Mononuclear cell (primary cell): ENCODE measurements at regions not wholly inside any gene's neighbourhood (a gene's known extent, or its start where the extent isn't known, plus 50 kb on each side); places are given as distances from the start of the nearest gene placed in this dataset.

Experiments used
- H3K27me3 ChIP-seq: 2 replicates; pipeline ENCODE4 v1.6.0; 2011; ENCODE audit warnings: low read length, control low read depth; ENCODE audit not compliant: insufficient read depth
- H3K4me1 ChIP-seq: 2 replicates; pipeline ENCODE4 v1.5.1; 2011; ENCODE audit warnings: mild to moderate bottlenecking, low read length, control low read depth; ENCODE audit not compliant: insufficient read depth
- H3K4me3 ChIP-seq: 2 replicates; pipeline ENCODE4 v1.5.1; 2011; ENCODE audit warnings: mild to moderate bottlenecking, low read length, moderate library complexity
- H3K9me3 ChIP-seq: 2 replicates; pipeline ENCODE4 v1.5.1; 2011; ENCODE audit warnings: low read depth, mild to moderate bottlenecking, control low read depth, low read length

DNA sequence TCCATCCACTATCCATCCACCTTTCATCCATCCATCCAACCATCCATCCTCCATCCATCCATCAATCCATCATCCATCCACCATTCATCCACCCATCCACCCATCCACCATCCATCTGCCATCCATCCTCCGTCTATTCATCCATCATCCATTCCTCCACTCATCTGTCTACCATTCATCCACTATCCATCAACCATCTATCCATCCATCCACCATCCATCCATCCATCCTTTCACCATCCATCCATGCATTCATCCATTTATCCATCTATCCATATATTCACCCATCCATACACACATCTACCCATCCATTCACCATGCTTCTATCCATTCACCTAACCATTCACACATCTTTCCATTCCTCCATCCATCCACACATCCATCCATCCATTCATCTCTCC is 207.0 kb upstream of the CDH4 start:
- no peak overlapping the region for H3K4me3 ChIP-seq
- no peaks in the 10 kb centered on the region for H3K4me1 ChIP-seq
- H3K27me3 ChIP-seq: no peaks in the 10 kb centered on the region
- H3K9me3 ChIP-seq: no peaks in the 10 kb centered on the region

DNA sequence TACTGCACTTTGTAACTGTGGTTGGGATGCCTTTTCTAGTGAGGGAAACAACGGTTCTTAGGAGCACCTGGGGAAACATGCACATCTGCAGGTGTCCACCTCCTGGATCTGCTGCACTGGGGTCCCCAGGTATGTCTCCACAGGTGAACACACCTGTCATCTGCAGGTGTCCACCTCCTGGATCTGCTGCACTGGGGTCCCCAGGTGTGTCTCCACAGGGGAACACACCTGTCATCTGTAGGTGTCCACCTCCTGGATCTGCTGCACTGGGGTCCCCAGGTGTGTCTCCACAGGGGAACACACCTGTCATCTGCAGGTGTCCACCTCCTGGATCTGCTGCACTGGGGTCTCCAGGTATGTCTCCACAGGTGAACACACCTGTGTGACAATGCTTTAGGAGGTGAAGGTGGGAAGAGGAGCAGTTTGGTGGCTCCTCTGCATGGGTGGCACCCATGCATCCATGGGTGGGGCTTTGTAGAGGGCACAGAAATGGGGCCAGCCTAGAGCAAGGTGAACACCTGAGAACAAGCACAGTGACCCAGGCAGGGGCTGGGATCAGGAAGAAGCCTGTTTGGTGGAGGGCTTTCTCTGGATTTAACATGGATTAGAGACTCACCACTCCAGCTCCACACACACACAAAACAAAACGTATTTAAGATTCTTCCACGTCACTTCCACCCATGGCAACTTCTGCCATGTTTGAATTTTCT is 206.0 kb upstream of the CDH4 start:
- Histone ChIP-seq H3K4me3 (no peak overlapping the region), H3K9me3 (no peaks in the 10 kb centered on the region), H3K27me3 (no peaks in the 10 kb centered on the region), H3K4me1 (no peaks in the 10 kb centered on the region)

DNA sequence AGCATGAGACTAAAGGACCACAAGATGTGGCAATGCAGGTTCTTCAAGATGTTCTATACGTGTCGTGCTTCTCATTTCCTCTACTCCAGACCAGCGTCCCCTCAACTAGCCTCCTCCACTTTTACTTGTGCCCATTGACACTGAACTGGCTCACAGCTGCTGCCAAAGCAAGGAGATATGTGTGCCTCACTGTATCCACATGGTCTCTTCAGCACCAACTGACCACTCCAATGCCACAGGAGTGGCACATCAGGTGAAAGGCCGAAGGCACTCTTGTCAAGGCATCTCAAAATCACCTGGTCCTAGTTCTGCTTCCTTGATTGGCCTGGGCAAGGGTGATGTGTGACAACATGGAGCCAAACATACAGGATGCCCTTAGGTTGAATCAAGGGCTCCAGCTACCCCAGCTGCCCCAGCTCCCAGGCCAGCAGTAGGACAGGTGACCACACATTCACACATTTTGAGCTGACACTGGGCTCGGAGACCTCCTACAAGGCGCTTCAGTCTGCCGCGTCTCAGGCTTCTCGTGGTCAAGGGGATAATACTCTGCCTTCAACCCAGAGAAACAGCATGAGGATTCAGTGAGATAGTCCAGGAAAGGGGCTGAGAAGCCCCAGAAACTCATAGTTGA is 205.2 kb upstream of the CDH4 start:
- H3K27me3 ChIP-seq: no peaks in the 10 kb centered on the region

DNA sequence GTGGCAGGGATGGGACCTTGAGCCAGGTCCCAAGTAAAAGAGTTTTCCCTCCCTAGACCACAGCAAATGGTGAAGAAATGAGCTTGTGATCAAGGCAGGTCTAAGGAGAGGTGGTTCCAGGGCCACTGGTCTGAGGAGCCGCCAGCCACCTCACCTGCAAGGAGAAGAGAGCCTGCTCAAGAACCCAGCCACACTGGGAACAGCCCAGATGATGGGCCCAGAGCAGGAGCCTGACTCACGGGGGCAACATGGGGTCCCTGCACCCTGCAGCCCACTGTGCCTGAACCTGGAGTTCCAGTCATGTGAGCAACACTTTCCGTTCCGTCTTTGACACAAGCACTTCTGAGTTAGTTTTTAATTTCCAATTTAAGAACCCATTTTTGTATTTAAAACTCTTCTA is 204.5 kb upstream of the CDH4 start:
- Histone ChIP-seq H3K4me1 (no peaks in the 10 kb centered on the region), H3K27me3 (no peaks in the 10 kb centered on the region), H3K4me3 (no peak overlapping the region), H3K9me3 (no peaks in the 10 kb centered on the region)

More for the DNA sequence above, 205.2 kb upstream of the CDH4 start:
- H3K9me3 ChIP-seq: no peaks in the 10 kb centered on the region
- H3K4me3 ChIP-seq: no peak overlapping the region
- H3K4me1 ChIP-seq: no peaks in the 10 kb centered on the region

DNA sequence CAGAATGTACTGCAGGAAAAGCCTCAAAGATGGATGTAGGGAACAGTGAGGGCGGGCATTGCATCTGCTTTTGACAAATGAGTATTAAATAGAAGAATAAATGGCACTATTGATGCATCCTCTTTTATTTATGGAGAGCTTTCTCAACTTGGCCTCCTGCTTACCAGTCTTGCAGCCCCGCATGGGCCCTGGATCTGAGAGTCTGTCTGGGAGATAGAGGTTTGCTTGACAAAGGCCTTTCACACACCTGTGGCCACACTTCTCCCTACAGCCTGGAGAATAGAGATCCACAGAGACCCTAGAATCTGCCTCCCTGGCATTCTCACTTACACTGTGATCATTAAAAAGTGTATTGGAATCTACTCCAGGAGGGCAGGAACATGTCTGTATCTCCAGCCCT is 203.8 kb upstream of the CDH4 start:
- Histone ChIP-seq H3K9me3 (no peaks in the 10 kb centered on the region), H3K27me3 (no peaks in the 10 kb centered on the region), H3K4me1 (no peaks in the 10 kb centered on the region), H3K4me3 (no peak overlapping the region)

DNA sequence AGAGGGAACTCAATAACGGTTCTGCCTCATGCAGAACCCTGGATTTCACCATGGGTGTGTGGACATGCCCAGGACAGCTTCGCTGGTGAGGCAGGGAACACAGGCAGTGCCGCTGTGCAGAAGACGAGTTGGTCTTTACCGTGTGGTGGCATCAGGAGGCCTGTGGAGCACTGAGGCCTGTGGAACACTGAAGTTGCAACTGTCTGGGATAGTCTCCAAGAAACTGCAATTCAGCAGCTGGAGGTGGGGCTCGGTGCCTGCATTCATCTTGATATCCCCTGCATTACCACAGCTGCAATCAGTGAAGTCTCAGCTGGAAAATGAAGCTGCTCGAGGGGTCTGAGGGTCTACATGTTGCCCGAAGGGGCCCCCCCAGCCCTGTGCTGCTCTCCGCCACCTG is 202.4 kb upstream of the CDH4 start:
- Histone ChIP-seq H3K4me1 (no peaks in the 10 kb centered on the region), H3K4me3 (no peak overlapping the region), H3K9me3 (no peaks in the 10 kb centered on the region), H3K27me3 (no peaks in the 10 kb centered on the region)

DNA sequence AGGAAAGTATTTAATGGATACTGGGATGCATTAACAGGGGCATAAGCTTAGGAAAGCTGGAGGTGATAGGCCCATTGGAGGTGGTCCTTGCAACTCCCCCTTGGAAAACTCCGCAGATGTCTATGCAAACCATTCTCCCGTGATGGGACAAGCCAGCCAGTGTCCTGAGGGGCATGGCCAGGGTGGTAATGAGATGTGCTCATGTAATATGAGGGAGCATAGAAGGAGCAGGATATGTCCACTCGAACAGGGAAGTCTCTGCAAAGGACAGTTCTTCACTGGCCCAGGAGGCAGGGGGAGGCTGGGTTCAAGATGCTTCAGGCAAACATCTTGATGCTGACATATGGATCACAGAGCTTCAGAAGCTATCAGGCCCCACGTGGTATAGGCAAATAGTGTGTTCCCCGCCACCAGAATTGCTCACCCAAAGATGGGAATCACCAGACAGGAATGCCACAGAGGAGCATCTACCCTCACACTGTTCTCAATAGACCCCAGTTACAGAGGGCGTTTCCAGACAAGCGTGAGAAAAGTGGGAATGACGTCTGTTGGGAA is 201.6 kb upstream of the CDH4 start:
- H3K9me3 ChIP-seq: no peaks in the 10 kb centered on the region
- H3K4me3 ChIP-seq: no peak overlapping the region
- no peaks in the 10 kb centered on the region for H3K4me1 ChIP-seq
- H3K27me3 ChIP-seq: no peaks in the 10 kb centered on the region

DNA sequence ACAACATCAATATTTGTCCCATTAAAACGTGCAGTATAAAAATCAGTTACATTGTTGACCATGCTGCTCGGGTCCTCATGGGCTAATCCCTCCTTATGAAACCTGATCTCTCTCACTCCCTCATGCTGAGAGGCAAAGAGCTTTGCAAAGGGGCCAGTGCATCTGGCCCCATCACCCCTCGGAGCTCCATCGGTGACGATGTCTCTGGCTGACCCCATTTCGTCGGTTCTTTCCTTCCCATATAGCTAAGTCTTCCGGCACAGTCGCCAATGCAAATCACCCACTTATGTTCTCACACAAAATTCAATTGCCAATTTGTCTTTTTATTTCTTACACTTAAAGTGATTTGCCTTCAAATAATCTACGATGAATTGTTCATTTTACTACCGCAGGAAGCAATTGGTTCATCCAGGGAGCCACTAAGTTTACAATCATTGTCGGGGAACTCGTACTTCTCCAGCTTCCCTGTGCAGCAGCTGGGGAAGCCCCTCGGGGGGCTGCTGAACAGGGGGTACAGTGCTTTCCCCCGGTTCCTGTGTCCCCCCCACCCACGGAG is 199.8 kb upstream of the CDH4 start:
- no peak overlapping the region for H3K4me3 ChIP-seq
- H3K9me3 ChIP-seq: no peaks in the 10 kb centered on the region
- H3K27me3 ChIP-seq: no peaks in the 10 kb centered on the region
- H3K4me1 ChIP-seq: no peaks in the 10 kb centered on the region

DNA sequence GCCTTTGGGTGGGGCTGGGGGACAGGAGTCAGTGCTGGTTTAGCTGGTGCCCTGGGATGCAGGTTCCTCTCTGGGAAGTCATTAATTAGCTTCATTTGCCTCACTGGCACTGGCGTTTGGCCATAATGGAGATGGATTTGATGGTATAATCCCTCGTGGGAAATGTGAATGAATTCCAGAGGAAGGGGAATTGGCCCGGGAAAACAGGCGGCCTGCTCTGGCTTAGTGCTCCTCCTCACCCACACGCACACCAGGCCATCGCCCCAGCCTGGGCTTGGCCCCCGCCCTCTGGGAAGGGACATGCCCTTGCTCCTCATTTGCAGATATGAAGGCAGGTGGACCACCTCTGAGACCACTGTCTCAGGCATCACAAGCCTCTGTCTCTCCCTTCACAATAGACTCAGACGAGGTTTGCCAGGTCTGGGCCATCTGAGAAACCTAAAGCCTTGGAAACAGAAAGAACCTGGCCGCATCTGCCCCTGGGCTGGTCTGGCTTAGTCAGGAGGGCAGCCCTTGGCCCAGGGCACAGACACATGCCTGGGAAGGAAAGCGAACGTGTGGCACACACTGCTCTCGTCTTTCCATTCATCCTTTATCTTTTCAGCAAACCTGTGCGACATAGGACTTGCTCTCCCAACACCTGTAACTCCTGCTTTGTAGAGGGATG is 199.2 kb upstream of the CDH4 start:
- no peaks in the 10 kb centered on the region for H3K9me3 ChIP-seq
- H3K27me3 ChIP-seq: no peaks in the 10 kb centered on the region
- no peak overlapping the region for H3K4me3 ChIP-seq
- H3K4me1 ChIP-seq: no peaks in the 10 kb centered on the region

DNA sequence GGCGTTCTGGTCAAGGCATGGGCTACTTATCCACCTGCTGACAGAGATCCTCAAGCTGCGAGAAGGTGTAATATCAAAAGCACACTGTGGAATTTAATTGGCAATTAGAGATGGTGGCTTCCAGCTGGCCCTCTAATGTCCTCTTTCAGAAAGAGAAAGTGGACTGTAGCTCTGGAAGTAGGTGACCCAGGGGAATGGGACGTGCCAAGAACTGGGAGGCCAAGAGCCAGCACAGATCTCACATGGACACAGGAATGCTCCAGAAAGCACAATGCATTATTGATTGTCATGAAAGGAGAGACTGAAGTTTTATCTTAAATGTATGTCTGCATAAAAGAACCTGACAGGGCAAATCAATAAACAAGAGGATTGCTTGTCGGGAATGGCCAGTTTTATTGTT is 198.6 kb upstream of the CDH4 start:
- no peaks in the 10 kb centered on the region for H3K9me3 ChIP-seq
- no peaks in the 10 kb centered on the region for H3K27me3 ChIP-seq
- no peak overlapping the region for H3K4me3 ChIP-seq
- no peaks in the 10 kb centered on the region for H3K4me1 ChIP-seq

DNA sequence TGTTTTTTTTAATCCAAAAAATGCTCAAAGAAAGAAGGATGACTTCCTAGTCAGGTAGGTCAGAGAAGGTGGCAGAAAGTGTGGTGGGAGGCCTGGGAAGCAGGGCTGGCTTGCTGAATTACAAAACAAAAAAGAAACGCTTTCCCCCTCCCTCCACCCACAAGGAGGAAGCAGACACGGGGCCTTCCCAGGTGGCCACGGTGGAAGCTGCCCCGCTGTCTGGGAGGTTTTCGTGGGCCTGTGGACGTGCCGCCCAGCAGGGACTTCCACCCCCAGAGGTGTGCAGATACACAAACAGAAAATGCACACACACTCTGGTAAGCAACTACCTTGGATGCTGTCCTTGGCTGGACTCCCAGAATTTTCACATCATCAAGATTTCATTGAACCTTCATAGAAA is 198.2 kb upstream of the CDH4 start:
- no peaks in the 10 kb centered on the region for H3K27me3 ChIP-seq
- H3K9me3 ChIP-seq: no peaks in the 10 kb centered on the region
- H3K4me1 ChIP-seq: no peaks in the 10 kb centered on the region
- H3K4me3 ChIP-seq: no peak overlapping the region

DNA sequence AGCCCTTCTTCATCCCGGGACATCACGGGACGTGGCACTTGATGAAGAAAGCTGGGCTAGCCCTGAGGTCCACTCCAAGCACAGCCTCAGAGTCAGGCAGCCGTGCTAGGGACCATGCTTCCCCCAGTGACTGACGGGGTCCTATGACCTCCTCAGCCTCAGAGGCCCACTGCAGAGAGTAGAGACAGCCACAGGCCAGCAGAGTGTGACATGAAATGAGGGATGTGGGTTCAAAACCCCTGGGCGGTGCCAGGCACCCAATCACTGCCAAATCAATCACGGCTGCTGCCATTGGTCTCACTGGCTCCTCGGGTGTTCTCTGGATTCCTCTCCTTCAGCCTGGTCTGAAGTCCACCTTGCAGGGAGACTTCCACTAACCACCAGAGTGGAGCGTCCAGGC is 197.7 kb upstream of the CDH4 start:
- Histone ChIP-seq H3K9me3 (no peaks in the 10 kb centered on the region), H3K4me3 (no peak overlapping the region), H3K4me1 (no peaks in the 10 kb centered on the region), H3K27me3 (no peaks in the 10 kb centered on the region)

DNA sequence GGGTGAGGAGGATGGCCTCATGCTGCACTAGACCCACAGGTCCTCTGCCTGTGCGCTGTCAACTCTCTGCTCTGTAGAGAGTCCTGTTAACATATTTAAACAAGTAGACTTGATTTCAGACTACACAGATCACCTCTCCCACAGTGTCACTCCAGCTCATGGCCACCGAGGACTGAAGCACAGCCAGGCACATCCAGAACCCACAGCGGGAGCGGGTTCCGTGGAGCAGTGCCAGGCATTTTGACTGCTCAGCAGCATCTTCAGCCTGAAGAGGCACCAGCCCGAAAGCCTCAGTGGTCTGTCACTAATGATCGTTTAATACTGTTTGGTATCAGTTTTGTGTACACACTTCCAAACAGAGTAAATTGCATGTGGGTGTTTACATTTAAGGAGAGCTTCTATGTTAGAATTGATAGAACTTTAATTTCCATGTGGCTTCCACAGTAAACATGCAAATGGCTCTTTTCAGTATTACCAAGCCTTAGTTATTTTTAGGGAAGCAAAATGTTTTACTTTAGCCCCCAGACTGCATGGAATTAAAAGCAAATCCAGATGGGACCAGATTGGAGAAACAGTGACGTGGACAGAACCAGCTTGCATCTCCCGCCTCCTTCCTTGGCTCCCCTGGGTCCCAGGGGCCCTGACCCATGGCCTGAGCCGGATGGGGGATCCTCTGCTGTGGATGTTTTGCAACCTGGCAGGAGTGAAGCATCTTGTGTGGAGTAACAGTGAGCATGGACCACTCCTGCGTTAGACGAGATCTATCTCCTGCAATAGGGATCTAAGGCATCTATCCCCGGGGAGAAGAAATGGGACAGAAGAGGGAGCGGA is 196.7 kb upstream of the CDH4 start:
- Histone ChIP-seq H3K4me3 (no peak overlapping the region), H3K27me3 (no peaks in the 10 kb centered on the region), H3K9me3 (no peaks in the 10 kb centered on the region), H3K4me1 (no peaks in the 10 kb centered on the region)

DNA sequence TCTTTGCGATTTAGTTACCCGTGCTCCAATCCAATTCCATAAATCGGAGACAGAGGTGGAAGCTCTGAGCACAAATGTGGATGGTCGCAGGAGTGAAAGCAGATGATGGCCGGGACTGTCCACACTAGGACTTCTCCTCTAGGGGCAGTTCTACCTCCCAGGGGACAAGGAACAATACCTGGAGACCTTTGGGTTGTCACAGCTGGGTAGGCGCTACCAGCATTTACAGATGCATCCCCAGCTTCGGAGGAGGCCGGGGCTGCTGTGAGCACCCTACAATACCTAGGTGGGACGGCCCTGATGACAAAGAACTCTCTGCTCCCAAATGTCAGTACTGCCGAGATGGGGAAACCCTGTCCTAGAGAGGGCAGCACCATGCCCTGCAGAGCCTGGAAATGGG is 195.9 kb upstream of the CDH4 start:
- H3K4me3 ChIP-seq: no peak overlapping the region
- no peaks in the 10 kb centered on the region for H3K4me1 ChIP-seq
- H3K9me3 ChIP-seq: no peaks in the 10 kb centered on the region
- H3K27me3 ChIP-seq: no peaks in the 10 kb centered on the region
